ENCODE measurements at regions not wholly inside any gene's neighbourhood (a gene's known extent, or its start where the extent isn't known, plus 50 kb on each side); places are given as distances from the start of the nearest gene placed in this dataset.

DNA sequence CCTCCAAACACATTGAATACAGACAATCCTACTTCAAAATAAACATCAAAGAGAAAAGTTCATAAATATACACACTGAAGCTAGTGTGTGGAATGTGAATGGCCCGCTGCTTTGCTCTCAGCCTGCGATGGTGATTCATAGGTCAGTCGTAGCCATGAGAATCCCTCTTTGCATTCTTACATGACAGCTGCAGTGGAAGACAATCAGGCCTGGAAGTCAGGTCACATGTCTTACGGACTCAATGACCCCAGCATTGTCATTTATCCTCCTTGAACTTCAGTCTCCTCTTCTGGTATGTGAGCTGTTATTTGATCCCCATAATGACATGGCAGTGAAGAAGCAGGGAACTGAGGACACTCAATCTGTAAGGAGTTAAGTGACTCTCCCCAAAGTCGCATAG is 217.8 kb upstream of the EOMES start:
- no peak for DNase-seq (ENCODE audit: extremely low spot score, unreplicated experiment)
- H3K36me3 Mint-ChIP-seq: no peaks in the 10 kb centered on the region
- no peak overlapping the region for H3K4me3 Mint-ChIP-seq
- H3K9me3 Mint-ChIP-seq: no peaks in the 10 kb centered on the region
- no peak overlapping the region for H3K27ac Mint-ChIP-seq
- TF ChIP-seq, protein P1, sequence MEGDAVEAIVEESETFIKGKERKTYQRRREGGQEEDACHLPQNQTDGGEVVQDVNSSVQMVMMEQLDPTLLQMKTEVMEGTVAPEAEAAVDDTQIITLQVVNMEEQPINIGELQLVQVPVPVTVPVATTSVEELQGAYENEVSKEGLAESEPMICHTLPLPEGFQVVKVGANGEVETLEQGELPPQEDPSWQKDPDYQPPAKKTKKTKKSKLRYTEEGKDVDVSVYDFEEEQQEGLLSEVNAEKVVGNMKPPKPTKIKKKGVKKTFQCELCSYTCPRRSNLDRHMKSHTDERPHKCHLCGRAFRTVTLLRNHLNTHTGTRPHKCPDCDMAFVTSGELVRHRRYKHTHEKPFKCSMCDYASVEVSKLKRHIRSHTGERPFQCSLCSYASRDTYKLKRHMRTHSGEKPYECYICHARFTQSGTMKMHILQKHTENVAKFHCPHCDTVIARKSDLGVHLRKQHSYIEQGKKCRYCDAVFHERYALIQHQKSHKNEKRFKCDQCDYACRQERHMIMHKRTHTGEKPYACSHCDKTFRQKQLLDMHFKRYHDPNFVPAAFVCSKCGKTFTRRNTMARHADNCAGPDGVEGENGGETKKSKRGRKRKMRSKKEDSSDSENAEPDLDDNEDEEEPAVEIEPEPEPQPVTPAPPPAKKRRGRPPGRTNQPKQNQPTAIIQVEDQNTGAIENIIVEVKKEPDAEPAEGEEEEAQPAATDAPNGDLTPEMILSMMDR (conservative IDR thresholded peaks at IDR 0.05): no peak
- no peaks in the 10 kb centered on the region for H3K27me3 Mint-ChIP-seq
- no peaks in the 10 kb centered on the region for H3K4me1 Mint-ChIP-seq (ENCODE audit: unreplicated experiment)

DNA sequence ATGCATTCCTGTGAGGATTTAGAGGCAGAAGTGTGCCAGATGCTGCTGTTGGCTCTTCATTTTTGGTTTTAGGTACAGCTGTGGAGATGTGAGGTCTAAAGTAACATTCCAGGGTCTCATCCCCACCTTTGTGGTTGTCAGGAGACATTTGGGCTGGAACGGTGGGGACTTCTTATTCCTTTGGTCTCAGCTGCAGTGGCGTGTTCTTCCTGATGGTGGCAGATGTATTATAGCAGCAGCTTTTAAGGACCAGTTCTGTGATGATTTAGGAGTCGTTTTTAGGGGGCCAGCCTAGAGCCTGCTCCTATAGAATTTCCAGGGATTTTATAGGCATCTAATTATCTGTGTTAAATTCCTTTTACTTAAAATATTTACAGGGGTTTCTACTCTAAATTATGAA is 221.0 kb upstream of the EOMES start:
- Mint-ChIP-seq H3K4me3 (no peak overlapping the region), H3K27me3 (no peaks in the 10 kb centered on the region), H3K9me3 (no peaks in the 10 kb centered on the region), H3K36me3 (no peaks in the 10 kb centered on the region), H3K4me1 (ENCODE audit: unreplicated experiment) (no peaks in the 10 kb centered on the region), H3K27ac (no peak overlapping the region)
- TF ChIP-seq, protein P1 (conservative IDR thresholded peaks at IDR 0.05): peak; percentile 56
- DNase-seq (ENCODE audit: extremely low spot score, unreplicated experiment): no peak

DNA sequence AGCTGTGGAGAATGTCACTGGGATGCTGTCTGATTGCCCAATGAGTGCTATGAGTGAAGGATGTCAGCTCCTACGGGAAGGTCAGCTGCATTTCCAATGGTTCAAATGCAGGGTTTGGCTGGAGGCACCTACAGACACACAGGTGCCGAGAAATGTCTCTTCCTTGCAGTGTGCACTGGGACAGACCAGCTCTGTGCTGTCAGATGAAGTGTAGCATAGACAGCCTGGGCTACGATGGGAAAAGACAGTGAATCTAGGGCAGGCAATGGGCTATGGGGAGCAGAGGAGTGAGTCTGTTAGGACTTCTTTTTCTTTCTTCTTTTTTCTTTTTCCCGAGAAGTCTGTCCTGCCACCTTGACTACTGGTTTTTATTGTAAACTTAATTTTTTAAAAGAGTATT is 223.1 kb upstream of the EOMES start:
- no peaks in the 10 kb centered on the region for H3K27me3 Mint-ChIP-seq
- no peaks in the 10 kb centered on the region for H3K4me1 Mint-ChIP-seq (ENCODE audit: unreplicated experiment)
- TF ChIP-seq, protein P1 (conservative IDR thresholded peaks at IDR 0.05): no peak
- H3K4me3 Mint-ChIP-seq: no peak overlapping the region
- no peaks in the 10 kb centered on the region for H3K36me3 Mint-ChIP-seq
- no peak for DNase-seq (ENCODE audit: extremely low spot score, unreplicated experiment)
- no peaks in the 10 kb centered on the region for H3K9me3 Mint-ChIP-seq
- no peak overlapping the region for H3K27ac Mint-ChIP-seq

DNA sequence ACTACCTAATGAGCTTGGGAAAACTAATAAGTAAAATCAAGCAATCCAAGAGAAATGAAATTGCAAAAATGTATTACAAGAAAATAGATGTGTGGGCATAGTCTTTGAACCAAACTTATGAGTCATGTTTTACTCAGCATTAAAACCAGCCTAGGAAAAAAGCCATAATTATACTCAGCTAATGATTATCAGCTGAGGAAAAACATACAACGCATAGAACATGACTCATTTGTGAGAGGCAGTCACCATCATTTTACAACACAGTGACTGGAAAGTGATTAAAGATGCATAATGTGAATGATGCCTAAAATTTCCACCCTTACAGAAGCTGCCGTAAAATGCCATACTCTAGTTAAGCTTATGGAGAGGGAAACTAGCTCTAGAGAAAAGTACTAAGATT is 238.0 kb upstream of the EOMES start:
- Mint-ChIP-seq H3K27ac (no peak overlapping the region), H3K9me3 (no peaks in the 10 kb centered on the region), H3K27me3 (no peaks in the 10 kb centered on the region), H3K36me3 (no peaks in the 10 kb centered on the region), H3K4me3 (no peak overlapping the region), H3K4me1 (ENCODE audit: unreplicated experiment) (no peaks in the 10 kb centered on the region)
- DNase-seq (ENCODE audit: extremely low spot score, unreplicated experiment): no peak
- TF ChIP-seq, protein P1 (conservative IDR thresholded peaks at IDR 0.05): no peak

DNA sequence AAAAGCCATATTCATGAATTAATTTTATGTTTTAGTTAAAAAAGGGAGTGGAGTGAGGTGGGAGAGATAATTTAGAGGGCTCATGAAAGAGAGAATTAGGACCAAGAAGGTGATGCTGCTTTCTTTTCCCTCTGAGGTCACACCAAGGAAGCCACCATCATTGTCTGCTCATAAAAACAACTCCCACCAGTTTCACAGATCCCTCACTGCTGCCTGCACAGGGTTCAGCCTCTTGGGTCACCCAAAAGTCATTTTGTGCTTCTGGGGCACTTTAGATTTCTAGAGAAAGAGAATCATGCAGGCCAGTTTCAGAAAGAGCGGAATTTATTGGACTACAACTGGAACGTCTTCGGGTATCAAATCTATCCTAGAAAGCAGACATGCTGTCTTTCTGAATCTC is 241.4 kb upstream of the EOMES start:
- Mint-ChIP-seq H3K4me1 (ENCODE audit: unreplicated experiment) (no peaks in the 10 kb centered on the region), H3K4me3 (no peak overlapping the region), H3K36me3 (no peaks in the 10 kb centered on the region), H3K27me3 (no peaks in the 10 kb centered on the region), H3K9me3 (no peaks in the 10 kb centered on the region), H3K27ac (no peak overlapping the region)
- no peak for DNase-seq (ENCODE audit: extremely low spot score, unreplicated experiment)
- TF ChIP-seq, protein P1 (conservative IDR thresholded peaks at IDR 0.05): no peak

DNA sequence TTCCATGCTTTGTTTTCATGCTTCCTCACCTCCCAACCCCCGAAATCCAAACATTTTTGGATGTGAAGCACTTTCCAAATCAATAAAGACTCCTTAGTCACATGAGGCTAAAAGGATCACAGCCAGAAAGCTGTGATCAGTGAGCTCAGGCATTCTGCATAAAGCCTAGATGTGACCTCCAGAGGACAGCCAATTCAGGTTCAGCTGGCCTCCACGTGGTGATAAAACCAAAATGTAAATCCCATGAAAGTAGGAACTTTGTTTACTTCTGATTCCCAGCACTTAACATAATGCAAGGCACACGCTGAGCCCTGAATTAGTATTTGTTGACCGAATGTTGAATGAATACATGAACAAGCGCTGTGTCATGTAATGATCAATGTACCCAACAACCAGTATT is 249.5 kb upstream of the EOMES start:
- Mint-ChIP-seq H3K27me3 (peaks cover 4% of the 10 kb centered on the region), H3K4me1 (ENCODE audit: unreplicated experiment) (no peaks in the 10 kb centered on the region), H3K9me3 (no peaks in the 10 kb centered on the region), H3K27ac (no peak overlapping the region), H3K4me3 (no peak overlapping the region), H3K36me3 (no peaks in the 10 kb centered on the region)
- no peak for DNase-seq (ENCODE audit: extremely low spot score, unreplicated experiment)
- TF ChIP-seq, protein P1 (conservative IDR thresholded peaks at IDR 0.05): no peak
